Neural crest cell (in vitro differentiated cells): ENCODE measurements at regions not wholly inside any gene's neighbourhood (a gene's known extent, or its start where the extent isn't known, plus 50 kb on each side); places are given as distances from the start of the nearest gene placed in this dataset.

Source experiments
- DNase-seq: peaks from one replicate; pipeline ENCODE4 v3.0.0; 2021; ENCODE audit warnings: low read depth, mixed read lengths, low spot score
- H3K27ac Mint-ChIP-seq: one replicate; pipeline ENCODE4 v1.8.0; 2021; ENCODE audit warnings: mild to moderate bottlenecking, mixed read lengths; ENCODE audit not compliant: unreplicated experiment
- H3K27me3 Mint-ChIP-seq: 2 replicates; pipeline ENCODE4 v1.8.0; 2021; ENCODE audit warnings: low read depth, mild to moderate bottlenecking, mixed read lengths
- H3K36me3 Mint-ChIP-seq: 2 replicates; pipeline ENCODE4 v1.8.0; 2021; ENCODE audit warnings: low read depth, mild to moderate bottlenecking, mixed read lengths
- H3K4me1 Mint-ChIP-seq: 2 replicates; pipeline ENCODE4 v1.8.0; 2021; ENCODE audit warnings: mixed read lengths
- H3K4me3 Mint-ChIP-seq: one replicate; pipeline ENCODE4 v1.8.0; 2021; ENCODE audit warnings: mild to moderate bottlenecking, mixed read lengths
- H3K9me3 Mint-ChIP-seq: 2 replicates; pipeline ENCODE4 v1.8.0; 2021; ENCODE audit warnings: mixed read lengths
- CTCF ChIP-seq: fragments of 200-600 bp; sonication (generic); conservative IDR thresholded peaks from 2 replicates; pipeline ENCODE4 v1.5.0; 2021; ENCODE audit warnings: antibody characterized with exemption, mild to moderate bottlenecking

- peaks cover 13% of the 10 kb centered on the region for H3K9me3 Mint-ChIP-seq
- no peaks in the 10 kb centered on the region for H3K27me3 Mint-ChIP-seq
- no peak overlapping the region for H3K4me3 Mint-ChIP-seq
These were observed 1194.4 kb downstream of the SLITRK1 start for GRCh38 chr13:82687884-82688283.

GRCh38 chr13:82681535-82681934, 1200.7 kb downstream of the SLITRK1 start:
- Mint-ChIP-seq H3K9me3 (peaks cover 19% of the 10 kb centered on the region), H3K27ac (no peak overlapping the region), H3K4me1 (no peaks in the 10 kb centered on the region), H3K27me3 (no peaks in the 10 kb centered on the region), H3K36me3 (peaks cover 6% of the 10 kb centered on the region), H3K4me3 (no peak overlapping the region)
- no peak for TF ChIP-seq CTCF
- no peak for DNase-seq

More at GRCh38 chr13:82687884-82688283, 1194.4 kb downstream of the SLITRK1 start:
- Mint-ChIP-seq H3K36me3 (peaks cover 6% of the 10 kb centered on the region), H3K27ac (no peak overlapping the region), H3K4me1 (no peaks in the 10 kb centered on the region)
- no peak for DNase-seq
- no peak for TF ChIP-seq CTCF

- no peak for DNase-seq
- Mint-ChIP-seq H3K4me1 (no peaks in the 10 kb centered on the region), H3K36me3 (peaks cover under 1% of the 10 kb centered on the region), H3K4me3 (no peak overlapping the region), H3K27ac (no peak overlapping the region), H3K27me3 (no peaks in the 10 kb centered on the region), H3K9me3 (peaks cover 6% of the 10 kb centered on the region)
- TF ChIP-seq CTCF: no peak
These were observed 1204.2 kb downstream of the SLITRK1 start for GRCh38 chr13:82678052-82678451.

GRCh38 chr13:82675024-82675423, 1207.2 kb downstream of the SLITRK1 start:
- Mint-ChIP-seq H3K4me3 (no peak overlapping the region), H3K9me3 (peaks cover 3% of the 10 kb centered on the region), H3K36me3 (no peaks in the 10 kb centered on the region), H3K27me3 (no peaks in the 10 kb centered on the region), H3K27ac (no peak overlapping the region), H3K4me1 (no peaks in the 10 kb centered on the region)
- no peak for TF ChIP-seq CTCF
- DNase-seq: no peak

- Mint-ChIP-seq H3K27me3 (no peaks in the 10 kb centered on the region), H3K27ac (no peak overlapping the region), H3K36me3 (no peaks in the 10 kb centered on the region), H3K4me1 (no peaks in the 10 kb centered on the region), H3K9me3 (peaks cover 3% of the 10 kb centered on the region), H3K4me3 (no peak overlapping the region)
- no peak for TF ChIP-seq CTCF
- no peak for DNase-seq
These were observed 1207.7 kb downstream of the SLITRK1 start for GRCh38 chr13:82674546-82674945.

GRCh38 chr13:82672248-82672647, 1210.0 kb downstream of the SLITRK1 start:
- Mint-ChIP-seq H3K36me3 (no peaks in the 10 kb centered on the region), H3K9me3 (no peaks in the 10 kb centered on the region), H3K27ac (no peak overlapping the region), H3K27me3 (no peaks in the 10 kb centered on the region), H3K4me3 (no peak overlapping the region), H3K4me1 (peaks cover 3% of the 10 kb centered on the region)
- TF ChIP-seq CTCF: no peak
- no peak for DNase-seq
